SH-SY5Y (cell line): ENCODE measurements at regions not wholly inside any gene's neighbourhood (a gene's known extent, or its start where the extent isn't known, plus 50 kb on each side); places are given as distances from the start of the nearest gene placed in this dataset.

Source experiments
- GATA2 ChIP-seq: IDR thresholded peaks from 2 replicates; pipeline ENCODE4 v1.6.1; 2011; ENCODE audit warnings: mild to moderate bottlenecking, low read depth, low read length
- GATA3 ChIP-seq: IDR thresholded peaks from 2 replicates; pipeline ENCODE4 v1.6.1; 2011; ENCODE audit warnings: low read depth, mild to moderate bottlenecking, low read length, moderate library complexity

DNA sequence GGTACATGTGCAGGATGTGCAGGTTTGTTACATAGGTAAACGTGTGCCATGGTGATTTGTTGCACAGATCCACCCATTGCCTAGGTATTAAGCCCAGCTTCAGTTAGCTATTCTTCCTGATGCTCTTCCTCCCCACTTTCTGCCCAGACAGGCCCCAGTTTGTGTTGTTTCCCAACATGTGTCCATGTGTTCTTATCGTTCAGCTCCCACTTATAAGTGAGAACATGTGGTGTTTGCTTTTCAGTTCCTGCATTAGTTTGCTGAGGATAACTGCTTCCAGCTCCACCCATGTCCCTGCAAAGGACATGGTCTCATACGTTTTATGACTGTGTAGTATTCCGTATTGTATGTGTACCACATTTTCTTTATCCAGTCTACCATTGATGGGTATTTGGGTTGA is 251.7 kb upstream of the NOVA1 start:
- TF ChIP-seq GATA2 (no peak), GATA3 (no peak)
